ENCODE measurements at regions not wholly inside any gene's neighbourhood (a gene's known extent, or its start where the extent isn't known, plus 50 kb on each side); places are given as distances from the start of the nearest gene placed in this dataset.
"Not testable (repeated sequence)": the region's sequence is repeated elsewhere in the genome, so short reads cannot be mapped to it uniquely, and the experiment has no call there.

DNA sequence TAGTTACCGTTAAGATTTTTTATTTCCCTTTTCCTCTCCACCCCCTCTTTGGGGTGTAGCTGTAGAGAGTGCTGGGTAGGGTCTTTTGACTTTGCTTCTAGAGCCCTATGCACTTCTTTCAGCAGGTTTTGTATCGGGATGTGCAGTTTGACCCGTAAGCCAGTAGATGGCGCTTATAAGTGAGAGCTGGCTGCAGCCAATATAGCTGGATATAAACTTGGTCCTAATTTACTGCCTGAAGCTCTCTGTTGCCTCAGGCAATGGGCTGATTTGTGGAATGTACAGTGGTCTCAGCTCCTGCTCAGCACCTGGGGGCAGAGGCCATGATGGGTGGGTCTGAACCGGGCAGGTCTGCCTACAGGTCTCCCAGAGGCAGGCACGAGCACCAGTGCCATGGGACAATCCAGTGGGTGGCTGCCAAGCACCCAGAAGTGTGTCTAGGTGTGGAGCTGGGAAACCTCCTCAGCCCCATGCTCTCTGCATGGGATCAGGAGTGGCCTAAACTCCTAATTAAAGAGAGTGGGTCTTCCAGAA, 146.5 kb downstream of the SPANXN1 start:
- no peak for DNase-seq (ENCODE audit: low spot score)

GRCh38 chrX:145394344-145394743, 147.0 kb downstream of the SPANXN1 start:
- DNase-seq (ENCODE audit: low spot score): no peak

DNA sequence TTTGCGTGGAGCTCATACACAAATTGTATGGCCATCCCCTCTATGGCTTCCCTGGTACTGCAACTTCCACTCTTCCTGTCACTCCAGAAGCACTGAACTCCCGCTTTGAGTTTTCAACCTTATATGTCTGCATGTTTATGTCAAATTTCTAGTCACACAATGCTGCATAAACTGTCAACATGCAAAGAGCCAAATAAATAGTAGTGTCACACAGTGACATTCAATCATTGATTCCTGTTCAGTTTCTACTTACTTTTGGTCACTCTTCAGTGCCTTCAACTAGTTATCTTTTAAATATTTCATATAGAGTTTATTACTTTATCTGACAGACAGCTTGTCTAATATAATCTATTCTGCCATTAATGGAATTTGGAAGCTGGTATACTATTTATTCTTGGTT, 149.3 kb downstream of the SPANXN1 start:
- DNase-seq (ENCODE audit: low spot score): no peak

- DNase-seq (ENCODE audit: low spot score): peak; percentile 20
Observed at GRCh38 chrX:145405012-145405411, 157.7 kb downstream of the SPANXN1 start.

- no peak for DNase-seq (ENCODE audit: low spot score)
Observed at GRCh38 chrX:145410622-145411021, 163.3 kb downstream of the SPANXN1 start.

- DNase-seq (ENCODE audit: low spot score): not testable (repeated sequence)
Observed at GRCh38 chrX:145436211-145436610, 188.9 kb downstream of the SPANXN1 start.

DNA sequence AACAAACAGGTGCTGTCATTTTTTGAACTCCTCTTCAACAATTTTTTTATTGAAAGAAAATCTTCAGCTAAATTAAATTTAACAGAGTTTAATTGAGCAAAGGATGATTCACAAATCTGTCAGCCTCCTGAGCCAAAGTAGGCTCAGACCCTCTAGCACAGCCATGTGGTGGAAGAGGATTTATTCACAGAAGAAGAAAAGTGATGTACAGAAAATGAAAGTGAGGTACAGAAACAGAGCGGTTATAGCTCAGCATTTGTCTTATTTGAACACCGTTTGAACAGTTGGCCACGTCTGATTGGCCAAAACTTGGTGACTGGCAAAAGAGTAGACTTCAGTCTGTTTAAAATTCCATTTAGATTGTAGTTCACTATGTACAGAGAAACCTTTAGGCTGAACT, 217.3 kb downstream of the SPANXN1 start:
- no peak for DNase-seq (ENCODE audit: low spot score)

DNA sequence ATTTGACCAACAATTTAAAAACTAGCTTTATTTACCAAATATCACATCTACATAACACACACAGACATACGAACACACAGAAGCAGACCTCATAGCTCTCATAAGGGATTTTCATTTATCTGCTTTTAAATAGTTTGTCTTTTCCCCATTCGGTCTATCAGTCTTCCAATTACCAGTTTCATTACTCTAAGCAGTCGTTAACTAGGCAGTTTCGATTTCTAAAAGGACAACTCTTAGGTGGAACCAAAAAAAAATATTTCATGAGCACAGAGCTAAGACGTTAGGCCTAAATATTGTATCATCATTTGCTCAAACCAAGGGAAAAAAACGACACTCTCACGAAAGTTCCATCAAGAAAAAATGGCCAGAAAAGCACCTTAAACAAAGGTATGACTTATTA, 228.4 kb downstream of the SPANXN1 start:
- DNase-seq (ENCODE audit: low spot score): no peak

GRCh38 chrX:145484740-145485139, 237.4 kb downstream of the SPANXN1 start:
- no peak for DNase-seq (ENCODE audit: low spot score)

GRCh38 chrX:145502670-145503069, 255.4 kb downstream of the SPANXN1 start:
- DNase-seq (ENCODE audit: low spot score): no peak

DNA sequence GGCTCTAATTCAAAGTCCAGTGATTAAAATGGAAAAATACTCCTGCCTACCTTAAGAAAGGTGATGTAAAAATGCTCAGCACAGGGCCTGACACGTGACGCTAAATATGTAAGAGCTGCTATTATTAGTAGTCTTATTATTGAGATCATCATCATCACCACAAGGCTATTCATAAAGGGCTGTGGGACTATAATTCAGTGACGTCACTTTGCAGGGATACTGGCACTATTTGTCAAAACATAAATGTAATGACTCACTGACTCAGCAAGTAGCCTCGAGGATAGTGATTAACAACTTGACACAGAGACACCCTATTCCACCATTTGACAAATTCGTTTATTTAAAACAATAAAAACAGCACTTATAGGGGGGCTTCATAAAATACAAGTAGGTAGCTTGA, 258.9 kb downstream of the SPANXN1 start:
- DNase-seq (ENCODE audit: low spot score): no peak

DNA sequence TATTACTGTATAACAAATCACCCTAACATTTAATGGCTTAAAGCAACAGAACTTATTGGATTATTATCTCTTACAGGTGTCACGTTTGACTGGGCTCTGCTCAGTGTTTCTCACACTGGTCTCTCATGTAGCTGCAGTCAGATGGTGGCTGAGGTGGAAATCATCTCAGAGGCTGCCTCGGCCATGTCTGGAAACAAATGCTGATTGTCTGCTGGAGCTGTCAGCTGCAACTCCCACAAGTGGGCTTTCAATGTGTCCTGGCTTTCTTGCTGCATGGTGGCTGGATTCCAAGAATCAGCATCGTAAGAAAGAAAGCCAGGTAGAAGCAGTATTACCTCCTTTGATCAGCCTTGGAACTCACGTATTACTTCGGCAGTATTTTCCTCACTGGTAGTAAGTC, 277.6 kb downstream of the SPANXN1 start:
- DNase-seq (ENCODE audit: low spot score): no peak

DNA sequence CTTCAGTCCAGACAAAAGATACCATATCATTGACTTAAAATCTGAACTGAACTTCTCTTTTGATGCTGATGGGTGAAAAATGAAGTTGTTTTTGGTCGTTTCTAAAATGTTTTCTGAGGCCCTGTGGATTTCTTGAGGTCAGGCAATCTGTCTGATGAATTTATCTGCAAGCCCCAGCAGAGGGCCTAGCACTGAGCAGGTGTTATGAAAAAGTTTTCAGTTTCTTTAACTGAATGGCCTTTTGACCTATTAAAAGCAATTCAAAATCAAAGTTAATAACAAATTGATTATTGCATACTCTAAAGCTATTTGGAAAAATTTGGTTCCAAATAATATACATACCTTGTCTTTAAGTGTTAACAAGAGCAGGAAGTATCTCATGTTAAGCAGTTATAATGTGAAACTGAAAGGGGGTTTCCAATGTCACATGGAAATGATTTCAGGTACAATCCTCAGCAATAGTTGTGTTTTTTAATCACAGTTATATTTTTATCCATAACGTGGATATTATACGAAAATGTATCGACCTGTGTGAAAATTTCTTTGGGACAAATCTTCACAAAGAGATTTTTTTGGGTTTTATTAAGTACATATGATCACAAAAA, 285.0 kb downstream of the SPANXN1 start:
- DNase-seq (ENCODE audit: low spot score): no peak

DNA sequence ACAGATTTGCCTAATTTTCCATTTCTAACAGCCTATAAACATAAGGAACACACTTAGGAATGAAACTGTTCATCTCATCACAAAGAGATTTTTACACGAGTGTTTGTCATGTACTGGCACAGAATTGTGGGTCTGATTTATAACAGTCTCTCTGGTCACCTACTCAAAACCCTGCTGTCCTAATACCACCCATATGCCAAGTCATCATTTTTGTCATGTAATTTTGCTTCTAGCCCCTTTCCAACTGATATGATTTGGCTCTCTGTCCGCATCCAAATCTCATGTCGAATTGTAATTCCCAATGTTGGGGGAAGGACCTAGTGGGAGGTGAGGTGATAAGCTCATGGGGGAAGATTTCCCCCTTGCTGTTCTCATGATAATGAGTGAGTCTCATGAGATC, 284.1 kb upstream of the SLITRK2 start:
- DNase-seq (ENCODE audit: low spot score): no peak

DNA sequence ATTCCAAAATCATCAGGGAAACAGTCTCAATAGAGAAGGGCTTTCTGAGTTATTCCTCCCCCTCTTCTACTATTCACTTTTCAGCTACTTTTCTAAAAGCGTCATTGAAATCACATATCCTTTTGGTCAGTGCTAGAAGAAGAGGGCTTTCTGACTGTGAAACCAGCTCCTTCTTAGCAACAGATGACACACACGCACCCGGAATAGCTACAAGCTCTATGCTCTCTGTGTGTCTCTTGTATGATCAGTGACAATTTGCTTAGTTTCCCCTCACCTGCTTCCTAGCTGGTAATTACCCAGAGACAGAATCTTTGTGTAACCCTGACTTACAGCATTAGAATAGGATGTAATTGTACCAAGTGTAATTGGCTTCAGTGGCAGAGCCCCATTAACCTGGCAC, 268.1 kb upstream of the SLITRK2 start:
- no peak for DNase-seq (ENCODE audit: low spot score)

DNA sequence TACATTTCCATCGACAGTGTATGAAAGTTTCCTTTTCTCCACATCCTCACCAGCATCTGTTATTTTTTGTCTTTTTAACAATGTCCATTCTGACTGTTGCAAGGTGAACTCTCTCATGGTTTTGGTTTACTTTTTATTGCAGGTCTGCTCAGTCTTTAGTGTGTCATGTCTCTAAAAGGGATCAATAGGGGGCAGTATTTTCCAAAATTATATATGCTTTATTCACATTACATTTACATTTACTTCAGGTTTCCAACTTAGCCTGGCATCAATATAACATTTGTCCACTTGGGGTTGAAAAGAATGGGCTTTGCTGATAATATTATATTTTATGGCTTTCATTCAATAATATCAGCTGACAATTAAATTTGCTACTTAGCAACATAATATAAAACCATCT, 265.0 kb upstream of the SLITRK2 start:
- DNase-seq (ENCODE audit: low spot score): no peak

DNA sequence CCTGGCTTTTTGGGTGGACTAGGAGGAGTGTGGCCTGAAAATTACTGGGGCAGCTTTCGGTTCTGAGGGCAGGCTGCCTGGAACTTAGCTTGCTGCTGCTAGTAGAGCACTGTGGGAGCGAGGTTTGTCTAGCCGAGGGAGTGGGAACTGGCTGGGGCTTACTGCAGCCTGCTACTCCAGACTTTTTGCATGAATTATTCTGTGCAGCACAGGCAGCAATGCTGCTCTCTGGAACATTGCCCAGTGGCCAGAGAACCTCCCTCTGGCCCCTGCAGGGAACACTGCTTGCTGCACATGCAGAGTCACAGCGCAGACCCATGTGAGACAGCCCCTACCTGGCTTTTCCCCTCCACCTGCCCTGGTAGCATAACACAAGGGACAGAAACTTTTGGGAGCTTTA, 263.9 kb upstream of the SLITRK2 start:
- DNase-seq (ENCODE audit: low spot score): no peak

DNA sequence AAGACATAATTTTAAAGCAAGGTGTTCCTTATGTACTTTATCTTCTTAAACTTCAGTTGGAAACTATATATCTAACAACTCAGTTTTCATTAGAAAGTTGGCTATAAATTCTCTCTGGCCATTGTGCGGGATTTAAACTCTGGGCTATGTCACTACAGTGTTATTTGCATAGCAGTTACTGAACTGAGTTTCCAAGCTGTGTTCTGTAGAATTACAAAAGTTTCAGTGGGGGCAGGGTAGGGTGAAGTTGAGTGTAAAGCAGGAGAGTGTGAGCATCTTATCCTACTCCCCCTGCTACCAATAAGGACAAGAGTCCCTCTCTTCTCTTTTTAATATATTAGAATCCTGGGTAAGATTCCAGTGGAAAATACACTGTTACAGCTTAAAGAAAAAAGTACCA, 254.5 kb upstream of the SLITRK2 start:
- no peak for DNase-seq (ENCODE audit: low spot score)

- DNase-seq (ENCODE audit: low spot score): peak; percentile 4
Observed at GRCh38 chrX:145609951-145610511, 207.6 kb upstream of the SLITRK2 start.

DNA sequence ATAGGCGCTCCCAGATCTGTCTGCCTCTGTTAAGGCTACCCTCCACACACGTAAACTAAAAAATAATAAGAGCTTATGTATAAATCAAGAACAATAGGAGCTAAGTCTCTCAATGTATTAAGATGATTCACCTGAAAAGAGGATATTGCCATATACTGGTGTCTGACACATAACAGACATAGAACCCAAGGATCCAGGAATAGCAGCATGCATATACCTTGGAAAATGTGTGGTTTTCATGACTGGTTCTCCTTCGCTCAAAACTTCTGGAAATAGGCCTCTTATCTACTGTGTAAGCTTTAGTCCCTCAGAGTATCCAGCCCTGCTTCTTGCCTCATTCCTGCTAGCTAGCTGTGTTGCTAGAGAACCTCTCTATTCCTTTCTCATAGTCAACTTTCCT, 203.7 kb upstream of the SLITRK2 start:
- no peak for DNase-seq (ENCODE audit: low spot score)

DNA sequence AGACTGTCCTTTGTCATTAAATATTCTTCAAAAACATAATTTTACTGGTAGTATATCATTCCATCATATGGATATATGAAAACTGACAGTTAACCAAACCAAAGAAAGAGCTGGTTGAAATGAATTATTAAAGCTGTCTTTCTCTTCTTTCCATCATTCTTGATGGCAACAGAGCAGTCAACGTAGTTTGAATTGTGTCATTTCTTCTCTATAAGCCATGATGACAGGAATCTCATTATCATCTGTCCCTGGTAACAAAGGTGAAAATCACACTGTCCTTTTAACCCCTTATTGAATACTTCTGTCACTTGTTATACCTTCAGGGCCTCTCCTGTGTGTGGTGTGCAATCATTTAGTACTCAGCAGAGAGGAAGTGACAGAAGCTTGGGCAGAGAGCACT, 197.0 kb upstream of the SLITRK2 start:
- DNase-seq (ENCODE audit: low spot score): no peak

DNA sequence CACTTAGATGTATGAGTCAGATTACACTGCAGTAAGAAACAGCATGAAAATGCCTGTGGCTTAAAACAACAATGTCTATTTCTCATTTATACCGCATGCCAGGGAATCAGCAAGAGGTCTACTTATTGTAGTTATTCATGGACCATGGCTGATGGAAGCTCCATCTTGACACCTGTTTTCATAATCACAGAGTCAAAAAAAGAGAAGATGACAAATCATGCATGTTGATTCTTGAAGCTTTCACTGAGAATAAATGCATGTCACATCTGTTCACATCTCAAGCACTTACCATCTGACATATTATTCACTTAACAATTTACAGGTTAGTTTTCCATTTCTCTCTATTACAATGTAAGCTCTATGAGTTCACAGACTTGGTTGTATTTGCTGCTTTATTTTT, 194.2 kb upstream of the SLITRK2 start:
- no peak for DNase-seq (ENCODE audit: low spot score)

- DNase-seq (ENCODE audit: low spot score): no peak
Observed at GRCh38 chrX:145630081-145630480, 187.5 kb upstream of the SLITRK2 start.

- no peak for DNase-seq (ENCODE audit: low spot score)
Observed at GRCh38 chrX:145630806-145631435, 186.7 kb upstream of the SLITRK2 start.

Measured in AG08395 (cell line).